Posterior vena cava (tissue), 2 donors: ENCODE measurements at regions not wholly inside any gene's neighbourhood (a gene's known extent, or its start where the extent isn't known, plus 50 kb on each side); places are given as distances from the start of the nearest gene placed in this dataset.

Experiments used
- DNase-seq: peaks from one replicate; pipeline ENCODE4 v3.0.0-alpha.2; 2020; ENCODE audit warnings: low spot score
- intact Hi-C, 2 donors: fragments of 100-400 bp; cut with DNase I; formaldehyde crosslinking; loops; one replicate each; pipeline versions ENCODE4 v1.14.1 to v1.14.2; 2022 to 2023
- donor health status: DM: yes; HTN: yes; CAD: no.
- donor health status: DM: yes; HTN: yes; CAD: no.

- DNase-seq, result peak; percentile 85
- intact Hi-C loops, result loop anchor here (5.0 kb wide), 2 partner anchors 90 to 110 kb away; no protein-coding TSS in a partner anchor
Observed at GRCh38 chr11:8812438-8812837, 98.6 kb upstream of the AKIP1 start.

GRCh38 chr11:8813658-8814057 lies 97.3 kb upstream of the AKIP1 start:
- peak; percentile 91 for DNase-seq
- intact Hi-C loops, result loop anchor here (5.0 kb wide), 2 partner anchors 91 to 111 kb away; no protein-coding TSS in a partner anchor

GRCh38 chr11:8814209-8814922 lies 96.6 kb upstream of the AKIP1 start:
- intact Hi-C loops, result loop anchor here (5.0 kb wide), 2 partner anchors 92 to 112 kb away; no protein-coding TSS in a partner anchor
- DNase-seq, result no peak

GRCh38 chr11:8814923-8815240 lies 96.1 kb upstream of the AKIP1 start:
- DNase-seq, result no peak
- intact Hi-C loops, result loop anchor here (5.0 kb wide), 2 partner anchors 93 to 113 kb away; no protein-coding TSS in a partner anchor

- intact Hi-C loops, result no loop called here
- DNase-seq, result no peak
Observed at GRCh38 chr11:8818421-8818820, 92.6 kb upstream of the AKIP1 start.

- intact Hi-C loops, result no loop called here
Observed at GRCh38 chr11:8820401-8820800, 90.6 kb upstream of the AKIP1 start.

GRCh38 chr11:8822469-8822868 lies 88.5 kb upstream of the AKIP1 start:
- intact Hi-C loops, result no loop called here
- no peak for DNase-seq

More at GRCh38 chr11:8820401-8820800, 90.6 kb upstream of the AKIP1 start:
- no peak for DNase-seq

GRCh38 chr11:8823174-8823742 lies 87.7 kb upstream of the AKIP1 start:
- intact Hi-C loops, result no loop called here
- DNase-seq, result no peak

GRCh38 chr11:8826139-8826786 lies 84.7 kb upstream of the AKIP1 start:
- intact Hi-C loops, result no loop called here
- no peak for DNase-seq

- DNase-seq, result no peak
- intact Hi-C loops, result no loop called here
Observed at GRCh38 chr11:8826901-8827560, 84.0 kb upstream of the AKIP1 start.

GRCh38 chr11:8828046-8828445 lies 82.9 kb upstream of the AKIP1 start:
- DNase-seq, result no peak
- intact Hi-C loops, result no loop called here

- no peak for DNase-seq
- intact Hi-C loops, result no loop called here
Observed at GRCh38 chr11:8828580-8829361, 82.2 kb upstream of the AKIP1 start.

GRCh38 chr11:8829556-8829955 lies 81.4 kb upstream of the AKIP1 start:
- DNase-seq, result no peak
- intact Hi-C loops, result no loop called here

GRCh38 chr11:8830641-8831040 lies 80.3 kb upstream of the AKIP1 start:
- intact Hi-C loops, result no loop called here
- no peak for DNase-seq

- DNase-seq, result peak; percentile 11
- intact Hi-C loops, result no loop called here
Observed at GRCh38 chr11:8831861-8832260, 79.1 kb upstream of the AKIP1 start.

GRCh38 chr11:8832571-8833260 lies 78.3 kb upstream of the AKIP1 start:
- no peak for DNase-seq

GRCh38 chr11:8833568-8834315 lies 77.2 kb upstream of the AKIP1 start:
- no peak for DNase-seq
- intact Hi-C loops, result no loop called here

More at GRCh38 chr11:8832571-8833260, 78.3 kb upstream of the AKIP1 start:
- intact Hi-C loops, result no loop called here

GRCh38 chr11:8834379-8834778 lies 76.6 kb upstream of the AKIP1 start:
- DNase-seq, result no peak
- intact Hi-C loops, result no loop called here
